ENCODE measurements at regions not wholly inside any gene's neighbourhood (a gene's known extent, or its start where the extent isn't known, plus 50 kb on each side); places are given as distances from the start of the nearest gene placed in this dataset.
"Not testable (repeated sequence)": the region's sequence is repeated elsewhere in the genome, so short reads cannot be mapped to it uniquely, and the experiment has no call there.

DNA sequence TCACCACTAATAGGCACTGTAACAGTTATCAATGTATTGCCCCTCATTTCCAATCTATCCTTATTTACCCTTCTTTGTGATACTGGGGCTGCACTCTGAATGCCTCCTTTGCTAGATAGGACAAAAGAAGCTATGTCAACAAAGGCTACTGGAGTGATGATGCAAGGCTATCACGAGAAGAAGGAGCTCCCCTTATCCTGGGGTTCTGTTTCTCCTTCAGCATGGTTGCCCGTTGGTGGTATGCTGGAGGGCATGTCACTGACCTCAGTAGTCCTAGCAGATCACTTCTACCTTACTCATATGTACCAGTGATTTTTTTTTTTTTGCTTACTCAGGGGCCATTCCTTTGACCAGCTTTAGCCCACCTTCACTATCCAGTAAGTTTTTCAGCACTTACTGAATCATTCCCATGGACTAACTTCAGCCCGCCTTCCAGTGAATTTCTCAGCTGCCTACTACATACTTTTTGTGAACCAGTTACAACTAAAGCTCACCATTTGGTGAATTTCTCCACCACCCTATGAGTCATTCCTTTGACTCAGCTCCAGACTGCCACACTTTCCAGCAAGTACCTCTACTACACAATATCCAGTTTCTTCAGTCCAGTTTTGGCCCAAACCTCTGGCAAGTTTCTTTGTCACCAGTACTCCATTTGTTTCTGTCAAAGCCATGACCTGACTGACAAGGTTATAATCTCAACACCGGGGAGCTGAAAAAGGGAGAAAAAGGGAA lies 944.5 kb downstream of the KCNT2 start:
- DNase-seq (ENCODE audit: low spot score) = no peak

DNA sequence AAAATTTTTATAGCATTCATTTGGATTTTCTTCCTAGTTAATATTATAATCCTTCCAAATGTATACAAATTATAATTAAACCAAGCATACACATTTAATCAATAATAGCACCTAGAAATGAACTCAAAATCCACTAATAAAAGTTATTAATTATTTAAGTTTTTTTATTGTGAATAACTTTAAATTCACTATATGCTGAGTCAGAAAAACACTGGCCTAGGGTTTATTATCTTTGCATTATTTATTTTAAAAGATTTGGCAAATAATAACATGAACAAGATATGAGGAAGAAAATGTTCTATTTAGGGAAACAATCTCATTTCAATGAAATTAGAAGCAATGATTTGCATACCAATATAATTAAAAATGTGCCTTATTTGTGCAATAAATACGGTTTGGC lies 951.5 kb downstream of the KCNT2 start:
- DNase-seq (ENCODE audit: low spot score) = no peak

DNA sequence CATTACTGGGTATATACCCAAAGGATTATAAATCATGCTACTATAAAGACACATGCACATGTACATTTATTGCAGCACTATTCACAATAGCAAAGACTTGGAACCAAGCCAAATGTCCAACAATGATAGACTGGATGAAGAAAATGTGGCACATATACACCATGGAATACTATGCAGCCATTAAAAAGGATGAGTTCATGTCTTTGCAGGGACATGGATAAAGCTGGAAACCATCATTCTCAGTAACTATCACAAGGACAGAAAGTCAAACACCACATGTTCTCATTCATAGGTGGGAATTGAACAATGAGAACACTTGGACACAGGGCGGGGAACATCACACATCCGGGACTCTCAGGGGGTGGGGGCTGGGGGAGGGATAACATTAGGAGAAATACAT lies 959.4 kb downstream of the KCNT2 start:
- not testable (repeated sequence) for DNase-seq (ENCODE audit: low spot score)

DNA sequence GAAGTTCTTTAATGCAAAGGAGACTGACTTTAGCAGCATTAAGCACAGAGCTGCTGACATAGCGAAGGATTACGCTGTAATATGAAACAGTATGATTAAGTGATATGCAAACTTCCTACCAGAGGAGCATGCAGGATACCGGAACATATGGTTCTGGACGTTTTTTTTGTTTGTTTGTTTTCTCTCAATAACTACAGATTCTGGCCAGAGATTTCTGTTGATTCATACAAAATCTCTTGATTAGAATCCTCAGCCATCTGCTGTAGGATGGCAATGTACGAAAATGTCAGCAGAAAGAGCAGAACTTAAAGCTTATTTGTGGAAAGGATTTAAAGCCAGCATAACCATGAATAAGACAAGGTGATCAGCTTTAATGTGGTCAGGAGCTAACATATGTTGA lies 970.7 kb downstream of the KCNT2 start:
- no peak for DNase-seq (ENCODE audit: low spot score)

DNA sequence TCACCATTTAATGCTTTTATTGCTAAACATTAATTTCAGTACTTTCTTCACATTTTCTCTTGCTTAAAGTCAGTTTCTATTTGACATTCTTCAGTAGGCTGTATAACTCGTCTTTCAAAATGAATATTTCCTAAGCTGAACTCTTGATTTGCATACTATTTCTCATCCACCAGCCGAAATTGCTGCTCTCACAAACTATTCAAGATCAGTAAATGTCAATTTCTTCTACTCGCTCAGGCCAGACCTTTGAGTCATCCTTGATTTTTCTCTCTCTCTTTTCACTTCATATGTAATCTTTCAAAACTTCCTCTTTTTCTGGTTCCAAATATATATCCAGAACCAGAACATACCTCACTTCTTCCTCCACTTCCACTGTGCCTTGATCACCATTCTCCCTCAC lies 990.0 kb downstream of the KCNT2 start:
- DNase-seq (ENCODE audit: low spot score) = no peak

DNA sequence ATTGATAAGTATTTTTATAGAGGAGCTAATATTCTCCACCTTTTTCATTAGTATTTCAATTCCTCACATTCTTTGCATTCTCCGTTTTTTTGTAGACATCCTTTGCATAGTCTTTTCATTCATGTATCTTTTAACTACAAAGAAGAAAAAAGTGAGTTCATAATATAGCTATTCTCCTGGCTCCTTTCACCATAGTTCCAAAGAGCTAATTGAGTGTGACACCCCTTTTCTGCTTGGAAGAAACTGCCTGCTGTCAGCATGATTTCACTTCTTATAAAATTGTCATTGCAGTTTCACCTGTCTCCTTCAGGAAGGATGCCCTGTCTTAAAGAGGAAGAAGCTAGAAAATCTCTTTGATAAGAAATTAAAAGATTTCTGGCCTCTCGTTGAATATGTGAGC lies 991.1 kb downstream of the KCNT2 start:
- no peak for DNase-seq (ENCODE audit: low spot score)

DNA sequence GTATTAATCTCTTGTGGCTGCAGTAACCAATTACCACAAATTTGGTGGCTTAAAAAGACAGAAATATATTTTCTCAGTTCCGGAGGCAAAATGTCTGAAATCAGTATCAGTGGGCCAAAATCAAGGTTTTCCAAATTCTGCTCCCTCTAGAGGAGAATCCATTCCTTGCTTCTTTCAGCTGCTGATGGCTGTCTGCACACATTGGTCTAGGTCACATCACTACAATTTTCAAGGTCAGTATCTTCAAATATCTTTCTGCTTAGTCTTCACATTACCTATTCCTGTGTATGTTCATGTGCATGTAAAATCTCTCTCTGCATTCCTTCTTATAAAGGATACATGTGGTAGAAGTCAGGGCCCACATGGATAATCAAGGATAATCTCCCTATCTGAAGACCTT lies 999.4 kb downstream of the KCNT2 start:
- DNase-seq (ENCODE audit: low spot score) = no peak

DNA sequence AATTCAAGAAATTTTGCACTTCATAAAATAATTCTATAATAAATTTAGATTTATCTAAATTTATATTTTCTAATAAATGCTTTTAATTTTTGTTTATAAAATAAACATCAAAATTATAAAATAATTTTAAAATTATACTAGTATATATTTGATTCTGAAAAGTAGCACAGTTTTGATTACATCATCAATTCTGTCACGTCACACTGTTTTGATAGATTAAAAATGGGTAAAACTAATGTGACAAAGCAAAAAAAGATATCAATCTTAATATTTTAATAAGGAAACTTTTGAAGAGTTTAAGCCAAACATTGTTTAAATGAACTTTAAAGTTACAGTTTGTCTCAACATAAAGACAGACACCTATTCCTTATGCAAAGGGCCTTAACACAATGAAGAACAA lies 1001.8 kb downstream of the KCNT2 start:
- DNase-seq (ENCODE audit: low spot score) = no peak

DNA sequence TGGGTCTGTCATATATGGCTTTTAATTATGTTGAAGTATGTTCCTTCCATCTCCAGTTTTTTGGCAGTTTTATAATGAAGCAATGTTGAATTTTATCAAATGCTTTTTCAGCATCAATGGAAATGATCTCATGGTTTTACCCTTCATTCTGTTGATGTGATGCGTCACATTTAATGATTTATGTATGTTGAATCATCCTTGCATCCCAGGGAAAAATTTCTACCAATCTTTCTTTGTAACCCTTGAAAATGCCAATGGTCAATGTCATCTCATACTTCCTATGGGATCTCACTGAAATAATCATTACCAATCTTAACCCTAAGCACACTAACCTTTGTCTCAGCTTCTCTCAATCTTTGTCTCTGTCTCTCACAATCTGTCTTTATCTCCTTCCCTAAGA lies 1004.0 kb downstream of the KCNT2 start:
- DNase-seq (ENCODE audit: low spot score) = no peak

DNA sequence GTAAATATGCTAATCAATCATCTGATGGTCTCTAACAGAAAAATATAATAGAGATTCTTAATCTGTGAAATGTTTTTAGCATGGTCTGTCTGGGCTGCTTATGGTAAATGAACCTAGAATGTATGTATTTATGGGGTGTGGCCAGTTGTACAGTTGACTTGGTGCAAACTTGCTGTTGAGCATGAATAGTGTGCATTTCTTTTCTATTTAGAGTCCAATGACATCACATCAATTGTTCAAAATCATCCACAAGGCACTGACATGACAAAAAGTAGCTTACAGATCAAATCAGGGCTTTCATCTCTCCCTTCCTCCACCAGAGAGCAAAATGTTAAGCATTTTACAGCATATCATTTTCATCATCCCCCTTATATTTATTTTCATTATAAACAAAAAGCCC lies 1010.3 kb downstream of the KCNT2 start:
- no peak for DNase-seq (ENCODE audit: low spot score)

DNA sequence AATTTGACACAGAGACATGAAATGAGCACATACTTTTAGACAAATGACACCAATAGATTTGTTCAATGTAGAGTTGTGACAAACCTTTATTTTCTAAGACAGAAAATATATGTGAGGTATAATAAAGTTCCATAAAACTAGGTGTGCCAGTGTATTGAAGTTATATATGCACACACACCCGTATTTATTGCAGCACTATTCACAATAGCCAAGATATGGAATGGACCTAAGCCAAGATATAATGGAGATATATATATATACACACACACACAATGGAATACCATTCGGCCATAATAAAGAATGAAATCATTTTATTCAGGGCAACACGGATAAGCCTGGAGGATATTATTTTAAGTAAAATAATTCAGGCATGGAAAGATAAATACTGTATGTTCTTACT lies 1013.5 kb downstream of the KCNT2 start:
- no peak for DNase-seq (ENCODE audit: low spot score)

DNA sequence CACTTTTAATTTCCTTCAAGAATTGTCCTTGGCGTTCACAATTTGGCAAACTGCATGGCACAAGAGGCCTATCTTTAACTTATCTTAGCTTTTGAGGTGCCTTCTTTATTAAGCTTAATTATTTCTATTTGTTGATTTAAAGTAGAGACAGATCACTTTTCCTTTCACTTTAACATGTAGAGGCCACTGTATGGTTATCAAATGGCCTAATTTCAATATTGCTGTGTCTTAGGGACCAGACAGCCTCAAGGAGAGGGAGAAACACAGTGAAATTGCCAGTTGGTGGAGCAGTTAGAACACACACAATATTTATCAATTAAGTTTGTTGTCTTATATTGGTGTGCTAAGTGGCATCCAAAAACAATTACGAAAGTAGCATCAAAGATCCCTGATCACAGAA lies 1013.9 kb downstream of the KCNT2 start:
- no peak for DNase-seq (ENCODE audit: low spot score)

DNA sequence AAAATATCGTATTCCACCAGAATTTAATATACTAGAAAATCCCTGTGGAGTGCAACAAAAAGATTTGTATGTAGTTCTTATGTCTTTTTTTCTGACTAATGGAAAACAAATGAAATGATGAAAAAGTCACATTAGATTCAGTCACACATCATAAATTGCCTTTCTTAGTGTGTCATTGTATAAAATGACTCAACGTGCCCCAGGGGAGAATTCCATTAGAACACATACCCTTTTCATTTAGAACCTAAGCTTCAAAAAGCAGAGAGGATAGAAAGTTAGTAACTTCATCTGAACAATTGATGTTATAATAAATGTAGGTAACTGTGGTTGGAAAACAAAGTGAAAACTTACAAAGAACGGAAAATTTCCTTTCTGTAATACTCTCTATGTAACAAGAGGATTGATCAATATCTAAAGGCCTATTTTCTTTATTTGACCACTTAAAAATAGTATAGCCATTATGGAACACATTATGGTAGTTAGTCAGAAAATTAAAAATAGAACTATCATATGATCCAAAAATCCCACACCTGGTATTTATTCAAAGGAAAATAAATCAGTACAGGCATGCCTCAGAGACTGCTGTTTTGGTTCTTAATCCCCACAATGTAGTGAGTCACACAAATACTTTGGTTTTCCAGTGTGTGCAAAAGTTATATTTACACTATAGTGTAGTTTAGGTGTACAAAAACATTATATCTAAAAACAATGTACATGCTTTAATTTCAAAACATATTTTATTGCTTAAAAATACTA lies 1016.1 kb downstream of the KCNT2 start:
- no peak for DNase-seq (ENCODE audit: low spot score)

DNA sequence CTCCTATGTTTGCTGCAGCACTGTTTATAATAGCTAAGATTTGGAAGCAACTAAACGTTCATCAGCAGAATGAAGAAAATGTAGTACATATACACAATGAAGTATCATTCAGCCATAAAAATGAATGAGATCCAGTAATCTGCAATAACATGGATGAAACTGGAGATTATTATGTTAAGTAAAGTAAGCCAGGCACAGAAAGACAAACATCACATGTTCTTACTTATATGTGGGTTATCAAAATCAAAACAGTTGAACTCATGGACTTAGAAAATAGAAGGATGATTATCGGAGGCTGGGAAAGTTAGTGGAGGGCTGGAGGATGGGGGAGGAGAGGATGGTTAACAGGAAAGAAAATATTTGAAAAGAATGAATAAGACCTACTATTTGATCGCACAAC lies 1017.6 kb downstream of the KCNT2 start:
- no peak for DNase-seq (ENCODE audit: low spot score)

DNA sequence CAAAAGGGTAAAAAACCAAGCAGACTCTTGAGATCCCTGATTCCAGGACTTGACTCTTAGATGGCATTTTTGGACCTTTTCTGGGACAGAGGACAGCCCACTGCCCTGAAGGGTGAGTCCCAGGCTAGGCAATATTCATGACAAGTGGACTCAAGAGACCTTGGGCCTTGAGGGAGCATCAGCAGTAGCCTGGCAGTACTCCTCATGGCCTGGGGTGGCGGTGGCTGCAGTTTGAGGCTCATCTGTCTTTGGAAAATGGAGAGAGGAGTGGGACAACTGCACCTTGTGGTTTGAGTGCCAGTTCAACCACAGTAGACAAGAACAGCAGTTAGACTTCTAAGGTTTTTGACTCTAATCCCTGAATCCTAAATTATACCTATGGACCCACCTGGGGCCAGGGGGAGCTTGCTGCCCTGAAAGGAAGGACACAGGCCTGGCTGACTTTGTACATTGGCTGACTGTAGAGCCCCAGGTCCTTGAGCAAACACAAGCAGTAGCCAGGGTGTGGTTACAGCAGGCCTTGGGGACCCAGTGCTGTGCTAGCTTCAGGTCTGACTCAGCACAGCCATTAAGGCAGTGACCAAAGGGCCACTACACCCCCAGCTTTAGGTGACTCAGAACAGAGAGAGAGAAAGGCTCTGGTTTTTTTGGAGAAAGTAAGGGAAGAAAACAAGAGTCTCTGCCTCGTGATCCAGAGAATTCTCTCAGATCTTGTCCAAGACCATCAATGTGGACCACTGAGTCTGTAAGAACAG lies 1023.2 kb downstream of the KCNT2 start:
- DNase-seq (ENCODE audit: low spot score) = no peak

DNA sequence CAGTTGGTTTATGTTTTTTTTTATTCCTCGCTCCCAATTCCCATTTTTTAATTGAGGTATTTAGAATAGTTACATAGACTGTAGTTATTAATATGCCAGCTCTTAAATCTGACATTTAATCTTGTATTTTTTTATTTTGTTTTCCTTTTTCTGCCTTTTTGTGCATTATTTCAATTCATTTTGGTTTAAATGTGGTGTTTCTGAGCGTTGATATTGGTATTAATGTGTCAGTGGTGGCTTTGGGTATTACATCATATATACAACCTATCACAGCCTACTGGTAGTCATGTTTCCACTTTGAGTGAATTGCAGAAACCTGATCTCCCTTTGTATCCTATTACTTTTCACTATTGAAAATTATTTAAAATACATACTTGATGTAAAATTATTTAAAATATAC lies 1027.3 kb downstream of the KCNT2 start:
- no peak for DNase-seq (ENCODE audit: low spot score)

DNA sequence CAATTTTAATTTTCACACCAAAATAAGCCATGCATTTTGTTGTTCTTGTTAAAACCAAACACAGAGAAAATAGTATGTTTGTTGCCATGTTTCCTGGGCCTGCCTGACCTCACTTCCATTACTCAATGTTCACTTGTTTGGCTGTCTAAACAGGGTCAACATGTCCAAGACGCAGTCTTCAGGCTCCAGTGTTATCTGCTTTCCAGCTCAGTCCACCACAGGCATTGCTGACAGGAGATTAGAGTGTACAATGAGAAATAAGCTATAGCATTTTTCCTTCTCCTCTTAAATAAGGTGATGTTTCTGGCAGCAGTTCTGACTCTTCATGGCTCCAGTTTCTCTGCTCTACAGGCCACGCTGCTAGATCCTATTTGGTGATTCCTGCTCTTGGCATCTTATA lies 1030.5 kb downstream of the KCNT2 start:
- no peak for DNase-seq (ENCODE audit: low spot score)

DNA sequence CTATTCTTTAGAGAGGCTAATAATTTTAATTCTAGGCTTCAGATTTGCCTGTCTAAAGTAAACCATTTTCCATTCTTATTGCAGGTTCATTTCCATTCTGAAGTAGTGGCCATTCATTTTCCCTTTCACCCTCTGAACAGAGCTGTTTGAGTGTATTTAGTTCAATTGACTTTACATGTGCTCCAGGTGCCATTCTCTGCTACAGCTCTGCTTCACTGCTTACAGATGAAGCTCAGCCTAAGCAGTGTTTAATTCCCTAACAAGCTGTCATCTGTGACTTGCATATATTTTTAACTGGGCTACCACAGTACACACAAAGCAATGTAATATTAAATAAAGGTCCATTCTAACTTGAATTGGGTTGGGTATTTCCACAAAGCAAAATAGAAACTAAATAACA lies 1031.6 kb downstream of the KCNT2 start:
- no peak for DNase-seq (ENCODE audit: low spot score)

DNA sequence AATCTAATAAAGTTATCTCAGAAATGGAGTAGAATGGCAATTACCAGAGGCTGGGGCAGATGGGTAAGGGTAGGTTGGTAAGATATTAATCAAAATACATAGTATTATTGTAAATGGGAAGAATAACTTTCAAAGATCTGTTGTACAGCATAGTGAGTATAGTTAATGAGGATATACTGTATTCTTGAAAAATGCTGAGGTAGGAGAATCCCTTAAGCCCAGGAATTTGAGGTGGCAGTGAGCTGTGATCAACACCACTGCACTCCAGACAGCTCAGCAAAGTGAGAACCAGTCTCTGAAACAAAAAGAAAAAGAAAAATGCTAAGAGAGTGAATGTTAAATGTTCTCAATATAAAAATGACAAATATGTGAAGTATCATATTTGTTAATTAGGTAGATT lies 1033.7 kb downstream of the KCNT2 start:
- DNase-seq (ENCODE audit: low spot score) = no peak

DNA sequence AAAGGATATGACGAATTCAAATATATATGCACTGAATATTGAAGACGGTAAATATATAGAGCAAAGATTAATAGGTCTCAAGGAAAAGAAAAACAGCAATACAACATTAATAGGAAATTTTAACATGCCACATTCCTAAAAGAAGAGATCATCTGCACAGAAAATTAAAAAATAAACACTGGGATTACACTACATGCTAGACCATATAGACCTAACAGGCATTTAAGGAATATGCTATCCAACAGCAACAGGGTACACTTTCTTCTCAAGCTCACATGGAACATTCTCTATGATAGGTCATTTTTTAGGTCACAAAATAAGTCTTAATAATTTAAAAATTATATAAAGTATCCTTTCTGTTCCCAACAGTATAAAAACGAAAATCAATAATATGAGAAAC lies 1038.3 kb downstream of the KCNT2 start:
- no peak for DNase-seq (ENCODE audit: low spot score)

DNA sequence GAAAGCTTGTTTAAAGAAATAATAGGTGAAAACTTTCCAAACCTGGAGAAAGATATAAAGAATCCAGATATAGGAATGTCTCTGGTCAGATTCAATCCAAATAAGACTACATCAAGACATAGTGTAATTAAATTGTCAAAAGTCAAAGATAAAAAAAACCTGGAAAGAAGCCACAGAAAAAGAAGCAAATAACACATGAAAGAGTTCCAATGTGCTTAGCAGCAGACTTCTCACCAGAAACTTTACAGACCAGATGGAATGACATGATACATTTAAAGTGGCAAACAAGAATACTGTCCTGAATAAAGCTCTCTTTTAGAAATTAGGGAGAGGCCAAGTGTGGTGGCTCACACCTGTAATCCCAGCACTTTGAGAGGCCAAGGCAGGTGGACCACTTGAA lies 1039.9 kb downstream of the KCNT2 start:
- DNase-seq (ENCODE audit: low spot score) = no peak

DNA sequence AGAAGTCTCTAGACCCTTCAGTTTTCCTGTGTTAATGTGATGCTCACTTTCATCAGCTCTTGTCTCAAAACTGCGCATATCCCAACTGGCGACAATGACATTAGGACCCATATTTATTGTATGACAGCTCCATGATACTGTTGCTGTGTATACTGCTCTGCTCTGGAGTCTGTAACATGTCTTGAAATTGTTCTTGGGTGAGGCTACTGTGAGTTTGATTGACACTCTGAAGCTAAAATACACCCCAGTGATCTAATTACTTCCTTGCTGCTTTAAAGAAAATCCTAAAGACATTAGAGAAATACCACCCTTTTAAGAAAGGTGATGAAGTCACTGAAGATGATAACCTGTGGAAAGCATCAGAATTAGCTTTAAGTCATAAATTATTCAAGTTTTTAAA lies 1046.2 kb downstream of the KCNT2 start:
- DNase-seq (ENCODE audit: low spot score) = no peak

Data from cerebellar cortex (tissue), 1 donor.